ENCODE measurements at regions not wholly inside any gene's neighbourhood (a gene's known extent, or its start where the extent isn't known, plus 50 kb on each side); places are given as distances from the start of the nearest gene placed in this dataset.

DNA sequence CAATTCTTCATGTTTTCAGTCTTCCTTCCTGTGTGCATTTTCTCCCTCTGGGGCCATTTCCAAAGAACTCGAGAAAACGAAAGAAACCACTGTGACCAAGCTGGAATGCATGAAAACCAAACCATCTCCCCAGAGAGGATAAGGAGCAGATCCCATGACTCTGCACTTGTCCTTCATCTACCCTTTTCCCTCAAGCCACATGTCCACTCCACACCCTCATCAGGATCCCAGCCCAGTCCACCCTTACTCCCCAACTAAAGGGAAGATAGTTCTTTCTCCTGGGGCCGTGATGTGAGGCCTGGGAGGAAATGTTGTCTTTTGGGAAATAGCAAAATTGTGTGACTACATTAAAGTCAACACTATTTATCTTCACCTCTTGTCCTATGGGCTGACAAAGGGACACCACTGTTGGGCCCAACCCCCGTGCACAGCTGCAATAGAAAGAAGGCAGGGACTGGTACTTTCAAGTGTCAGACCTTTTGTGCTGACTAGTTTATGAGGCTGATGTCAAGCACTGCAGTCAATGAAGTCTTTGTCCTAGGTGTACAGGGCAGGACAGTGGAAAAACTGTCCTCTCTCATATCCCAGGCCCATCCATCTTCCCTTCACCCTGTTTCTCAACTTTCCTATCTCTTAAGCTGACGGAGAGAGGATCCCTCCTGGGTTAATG is 487.1 kb upstream of the NR2F2 start:
- CTCF ChIA-PET, result interaction anchor here (0.7 kb wide), 1 partner anchor 1177 kb away, joined by 5 read pairs; no protein-coding TSS in a partner anchor
- no peaks in the 10 kb centered on the region for H3K9me3 Mint-ChIP-seq (ENCODE audit: low read depth, unreplicated experiment)
- no peak for DNase-seq
- H3K4me3 Mint-ChIP-seq (ENCODE audit: low read depth, unreplicated experiment), result no peak overlapping the region
- no peak overlapping the region for H3K27ac Mint-ChIP-seq (ENCODE audit: unreplicated experiment)
- intact Hi-C loops (cut with micrococcal nuclease; ENCODE audit: unreplicated experiment), result no loop called here
- TF ChIP-seq, protein P1, sequence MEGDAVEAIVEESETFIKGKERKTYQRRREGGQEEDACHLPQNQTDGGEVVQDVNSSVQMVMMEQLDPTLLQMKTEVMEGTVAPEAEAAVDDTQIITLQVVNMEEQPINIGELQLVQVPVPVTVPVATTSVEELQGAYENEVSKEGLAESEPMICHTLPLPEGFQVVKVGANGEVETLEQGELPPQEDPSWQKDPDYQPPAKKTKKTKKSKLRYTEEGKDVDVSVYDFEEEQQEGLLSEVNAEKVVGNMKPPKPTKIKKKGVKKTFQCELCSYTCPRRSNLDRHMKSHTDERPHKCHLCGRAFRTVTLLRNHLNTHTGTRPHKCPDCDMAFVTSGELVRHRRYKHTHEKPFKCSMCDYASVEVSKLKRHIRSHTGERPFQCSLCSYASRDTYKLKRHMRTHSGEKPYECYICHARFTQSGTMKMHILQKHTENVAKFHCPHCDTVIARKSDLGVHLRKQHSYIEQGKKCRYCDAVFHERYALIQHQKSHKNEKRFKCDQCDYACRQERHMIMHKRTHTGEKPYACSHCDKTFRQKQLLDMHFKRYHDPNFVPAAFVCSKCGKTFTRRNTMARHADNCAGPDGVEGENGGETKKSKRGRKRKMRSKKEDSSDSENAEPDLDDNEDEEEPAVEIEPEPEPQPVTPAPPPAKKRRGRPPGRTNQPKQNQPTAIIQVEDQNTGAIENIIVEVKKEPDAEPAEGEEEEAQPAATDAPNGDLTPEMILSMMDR (IDR thresholded peaks at IDR 0.05; ENCODE audit: unreplicated experiment), result no peak
- H3K4me1 Mint-ChIP-seq (ENCODE audit: low read depth, unreplicated experiment), result no peaks in the 10 kb centered on the region
- no TSS peak for BruUV-seq (replicated peaks)
- no peaks in the 10 kb centered on the region for H3K27me3 Mint-ChIP-seq (ENCODE audit: unreplicated experiment)
- no peaks in the 10 kb centered on the region for H3K36me3 Mint-ChIP-seq (ENCODE audit: insufficient read depth, unreplicated experiment)

DNA sequence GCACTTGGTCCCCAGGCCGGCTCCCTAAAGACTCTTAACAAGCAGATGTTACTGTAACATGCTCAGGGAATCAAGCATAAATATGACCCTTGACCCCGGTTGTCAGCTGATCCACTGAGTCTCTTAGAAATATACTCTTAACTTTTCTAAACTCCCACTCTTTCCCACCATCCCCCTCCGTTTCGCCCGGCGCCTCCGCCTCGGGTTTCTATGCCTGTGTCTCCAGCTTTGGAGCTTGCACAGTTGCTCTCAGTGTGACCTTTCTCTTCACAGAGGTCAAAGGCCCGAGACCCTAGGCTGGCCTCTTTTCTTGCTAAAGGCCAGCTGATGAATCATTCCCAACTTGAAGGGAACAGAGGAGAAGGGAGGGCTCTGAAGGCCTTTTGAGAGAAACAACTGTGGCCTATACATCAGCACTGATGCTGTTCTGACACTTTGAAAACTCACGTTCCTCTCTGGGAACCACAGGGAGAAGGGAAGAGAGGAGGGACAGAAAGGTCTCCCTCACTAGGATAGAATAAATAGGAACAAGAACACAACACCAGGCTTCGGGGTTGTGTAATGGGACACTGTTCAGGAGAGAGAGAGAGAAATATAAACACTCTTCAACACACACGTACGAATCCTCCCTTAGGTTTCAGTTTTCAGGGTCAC is 484.5 kb upstream of the NR2F2 start:
- CTCF ChIA-PET, result no interaction called here
- intact Hi-C loops (cut with micrococcal nuclease; ENCODE audit: unreplicated experiment), result no loop called here
- Mint-ChIP-seq H3K27ac (ENCODE audit: unreplicated experiment) (no peak overlapping the region), H3K27me3 (ENCODE audit: unreplicated experiment) (no peaks in the 10 kb centered on the region), H3K9me3 (ENCODE audit: low read depth, unreplicated experiment) (peaks cover 5% of the 10 kb centered on the region), H3K4me1 (ENCODE audit: low read depth, unreplicated experiment) (no peaks in the 10 kb centered on the region), H3K36me3 (ENCODE audit: insufficient read depth, unreplicated experiment) (no peaks in the 10 kb centered on the region), H3K4me3 (ENCODE audit: low read depth, unreplicated experiment) (no peak overlapping the region)
- TF ChIP-seq, protein P1 (IDR thresholded peaks at IDR 0.05; ENCODE audit: unreplicated experiment), result no peak
- BruUV-seq (replicated peaks), result no TSS peak
- no peak for DNase-seq

DNA sequence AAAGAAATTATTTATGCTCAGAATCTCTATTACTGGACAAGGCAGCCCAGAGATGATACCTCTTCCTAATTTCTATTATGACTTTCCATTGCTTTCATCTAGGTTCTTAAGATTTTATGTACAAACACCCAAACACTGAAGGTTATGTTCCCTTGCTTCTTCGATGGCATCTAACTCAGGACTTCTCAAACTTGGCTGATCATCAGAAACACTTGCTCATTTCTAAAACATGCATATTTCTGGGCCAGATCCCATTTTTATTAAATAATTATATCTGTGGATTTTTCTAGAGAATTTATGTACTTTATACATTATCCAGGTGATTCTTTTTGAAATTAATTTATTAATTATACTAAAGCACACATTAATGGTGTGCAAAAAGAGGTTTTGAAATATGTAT is 482.4 kb upstream of the NR2F2 start:
- Mint-ChIP-seq H3K4me3 (ENCODE audit: low read depth, unreplicated experiment) (no peak overlapping the region), H3K9me3 (ENCODE audit: low read depth, unreplicated experiment) (peaks cover 5% of the 10 kb centered on the region)

DNA sequence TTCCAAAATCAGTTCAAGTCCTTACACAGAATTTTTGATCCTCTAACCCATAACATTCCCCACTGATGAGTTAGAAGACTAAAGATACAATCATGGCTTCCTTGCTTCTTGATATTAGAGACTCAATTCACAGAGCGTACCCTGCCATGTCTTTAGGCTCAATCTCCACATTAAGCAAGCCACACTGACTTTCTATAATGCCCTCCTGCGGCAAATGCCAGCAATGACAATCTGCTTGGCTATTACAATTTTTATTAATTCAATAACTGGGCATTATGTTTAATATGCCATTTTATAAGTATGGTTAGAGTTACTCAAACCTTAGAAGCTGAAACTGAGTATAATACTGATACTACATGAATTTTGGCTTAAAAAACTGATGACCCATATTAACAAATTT is 479.7 kb upstream of the NR2F2 start:
- DNase-seq, result no peak
- H3K27me3 Mint-ChIP-seq (ENCODE audit: unreplicated experiment), result no peaks in the 10 kb centered on the region
- no peak overlapping the region for H3K4me3 Mint-ChIP-seq (ENCODE audit: low read depth, unreplicated experiment)
- H3K9me3 Mint-ChIP-seq (ENCODE audit: low read depth, unreplicated experiment), result peaks cover 5% of the 10 kb centered on the region
- BruUV-seq (replicated peaks), result no TSS peak
- TF ChIP-seq, protein P1 (IDR thresholded peaks at IDR 0.05; ENCODE audit: unreplicated experiment), result no peak
- CTCF ChIA-PET, result no interaction called here
- no peaks in the 10 kb centered on the region for H3K36me3 Mint-ChIP-seq (ENCODE audit: insufficient read depth, unreplicated experiment)
- intact Hi-C loops (cut with micrococcal nuclease; ENCODE audit: unreplicated experiment), result no loop called here
- H3K27ac Mint-ChIP-seq (ENCODE audit: unreplicated experiment), result no peak overlapping the region
- H3K4me1 Mint-ChIP-seq (ENCODE audit: low read depth, unreplicated experiment), result peaks cover 8% of the 10 kb centered on the region

More for the DNA sequence above, 482.4 kb upstream of the NR2F2 start:
- BruUV-seq (replicated peaks), result no TSS peak
- Mint-ChIP-seq H3K27ac (ENCODE audit: unreplicated experiment) (no peak overlapping the region), H3K27me3 (ENCODE audit: unreplicated experiment) (no peaks in the 10 kb centered on the region), H3K4me1 (ENCODE audit: low read depth, unreplicated experiment) (peaks cover under 1% of the 10 kb centered on the region), H3K36me3 (ENCODE audit: insufficient read depth, unreplicated experiment) (no peaks in the 10 kb centered on the region)
- intact Hi-C loops (cut with micrococcal nuclease; ENCODE audit: unreplicated experiment), result no loop called here
- CTCF ChIA-PET, result no interaction called here
- no peak for DNase-seq
- TF ChIP-seq, protein P1 (IDR thresholded peaks at IDR 0.05; ENCODE audit: unreplicated experiment), result no peak

All from Calu3 (cell line).